ENCODE measurements at regions not wholly inside any gene's neighbourhood (a gene's known extent, or its start where the extent isn't known, plus 50 kb on each side); places are given as distances from the start of the nearest gene placed in this dataset.

DNA sequence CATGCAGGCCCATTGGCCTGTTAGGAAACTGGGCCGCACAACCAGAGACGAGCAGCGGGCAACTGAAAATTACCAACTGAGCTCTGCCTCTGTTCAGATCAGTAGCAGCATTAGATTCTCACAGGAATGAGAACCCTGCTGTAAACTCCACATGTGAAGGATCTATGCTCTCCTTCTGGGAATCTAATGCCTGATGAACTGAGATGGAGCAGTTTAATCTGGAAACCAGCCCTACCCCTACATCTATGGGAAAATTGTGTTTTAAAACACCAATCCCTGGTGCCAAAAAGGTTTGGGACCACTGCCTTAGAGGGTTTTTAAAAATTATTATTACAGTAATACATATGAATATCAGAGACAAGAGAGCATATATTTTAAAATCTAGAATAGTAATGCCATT lies 1144.5 kb downstream of the FSCB start:
- Histone ChIP-seq H2BK12ac (ENCODE audit: low read length in 2 of 2) (no peak overlapping the region), H3K14ac (ENCODE audit: low read length in 2 of 2) (no peak overlapping the region), H3K4me3 (ENCODE audit: insufficient read depth in 1 of 2, low read depth in 1 of 2, low read length in 2 of 2) (no peak overlapping the region), H3K18ac (ENCODE audit: low read depth in 1 of 2, low read length in 2 of 2) (peak overlapping the region in 1 of 2 experiments; percentile 52), H3K4me1 (ENCODE audit: control insufficient read depth, insufficient read depth, low read depth, low read length) (no peaks in the 10 kb centered on the region), H4K91ac (ENCODE audit: low read length) (no peak overlapping the region), H3K36me3 (ENCODE audit: control insufficient read depth in 1 of 2, insufficient read depth in 2 of 2, low read depth in 1 of 2, low read length in 2 of 2) (no peaks in the 10 kb centered on the region), H2AFZ (ENCODE audit: low read depth, low read length) (no peak overlapping the region), H2BK15ac (ENCODE audit: low read depth, poor library complexity, severe bottlenecking) (no peak overlapping the region), H2BK120ac (ENCODE audit: low read depth, low read length) (no peak overlapping the region), H3K9ac (ENCODE audit: low read length) (no peak overlapping the region), H3K9me3 (ENCODE audit: control insufficient read depth, low read length) (no peaks in the 10 kb centered on the region), H3K27ac (ENCODE audit: low read length, poor library complexity, severe bottlenecking) (no peak overlapping the region), H2BK5ac (ENCODE audit: low read depth, low read length, poor library complexity, severe bottlenecking) (no peak overlapping the region), H3K23ac (ENCODE audit: low read length in 2 of 2) (no peak overlapping the region), H3K4ac (ENCODE audit: low read depth in 1 of 2, low read length in 2 of 2) (no peak overlapping the region), H2AK5ac (ENCODE audit: low read length, severe bottlenecking) (no peak overlapping the region), H3K4me2 (ENCODE audit: low read length, poor library complexity, severe bottlenecking) (no peak overlapping the region), H3K79me1 (replicated peaks; ENCODE audit: low read length, poor library complexity, severe bottlenecking) (no peaks in the 10 kb centered on the region), H4K8ac (ENCODE audit: low read length) (no peak overlapping the region), H3K27me3 (ENCODE audit: control insufficient read depth in 1 of 2, insufficient read depth in 1 of 2, low read length in 2 of 2) (no peaks in the 10 kb centered on the region)
- WGBS, result 97% methylated on average over 3 of the region's 3 CpGs
- DNase-seq, result no peak

DNA sequence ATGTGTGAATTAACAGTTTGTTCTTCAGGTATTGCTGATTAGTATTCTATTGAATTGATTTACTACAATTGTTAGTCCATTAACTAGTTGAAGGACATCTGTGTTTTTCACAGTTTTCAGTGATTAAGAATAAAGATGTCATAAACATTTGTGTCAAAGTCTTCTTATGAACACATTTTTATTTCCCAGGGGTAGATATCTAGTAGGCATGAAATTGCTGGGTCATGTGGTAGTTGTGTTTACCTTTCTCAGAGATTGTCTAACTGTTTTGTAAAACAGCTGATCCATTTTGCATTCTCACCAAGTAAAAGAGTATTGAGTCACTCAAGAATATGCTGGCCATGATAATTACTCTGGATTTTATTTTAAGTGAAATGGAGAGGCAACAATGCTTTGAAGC lies 1145.3 kb downstream of the FSCB start:
- no peak overlapping the region for H2BK5ac ChIP-seq (ENCODE audit: low read depth, low read length, poor library complexity, severe bottlenecking)
- H3K36me3 ChIP-seq (ENCODE audit: control insufficient read depth in 1 of 2, insufficient read depth in 2 of 2, low read depth in 1 of 2, low read length in 2 of 2), result no peaks in the 10 kb centered on the region
- H3K9me3 ChIP-seq (ENCODE audit: control insufficient read depth, low read length), result no peaks in the 10 kb centered on the region
- H2BK12ac ChIP-seq (ENCODE audit: low read length in 2 of 2), result no peak overlapping the region
- no peaks in the 10 kb centered on the region for H3K27me3 ChIP-seq (ENCODE audit: control insufficient read depth in 1 of 2, insufficient read depth in 1 of 2, low read length in 2 of 2)
- no peak overlapping the region for H4K91ac ChIP-seq (ENCODE audit: low read length)
- no peak overlapping the region for H3K4ac ChIP-seq (ENCODE audit: low read depth in 1 of 2, low read length in 2 of 2)
- no peak overlapping the region for H3K27ac ChIP-seq (ENCODE audit: low read length, poor library complexity, severe bottlenecking)
- H3K18ac ChIP-seq (ENCODE audit: low read depth in 1 of 2, low read length in 2 of 2), result no peak overlapping the region
- no peak overlapping the region for H2BK120ac ChIP-seq (ENCODE audit: low read depth, low read length)
- no peak overlapping the region for H3K23ac ChIP-seq (ENCODE audit: low read length in 2 of 2)
- no peak overlapping the region for H4K8ac ChIP-seq (ENCODE audit: low read length)
- no peak overlapping the region for H3K9ac ChIP-seq (ENCODE audit: low read length)
- H2AFZ ChIP-seq (ENCODE audit: low read depth, low read length), result no peak overlapping the region
- DNase-seq, result no peak
- H3K4me3 ChIP-seq (ENCODE audit: insufficient read depth in 1 of 2, low read depth in 1 of 2, low read length in 2 of 2), result no peak overlapping the region
- H3K14ac ChIP-seq (ENCODE audit: low read length in 2 of 2), result no peak overlapping the region
- no peaks in the 10 kb centered on the region for H3K79me1 ChIP-seq (replicated peaks; ENCODE audit: low read length, poor library complexity, severe bottlenecking)
- H3K4me2 ChIP-seq (ENCODE audit: low read length, poor library complexity, severe bottlenecking), result no peak overlapping the region
- no peak overlapping the region for H2BK15ac ChIP-seq (ENCODE audit: low read depth, poor library complexity, severe bottlenecking)
- H2AK5ac ChIP-seq (ENCODE audit: low read length, severe bottlenecking), result no peak overlapping the region
- H3K4me1 ChIP-seq (ENCODE audit: control insufficient read depth, insufficient read depth, low read depth, low read length), result no peaks in the 10 kb centered on the region

DNA sequence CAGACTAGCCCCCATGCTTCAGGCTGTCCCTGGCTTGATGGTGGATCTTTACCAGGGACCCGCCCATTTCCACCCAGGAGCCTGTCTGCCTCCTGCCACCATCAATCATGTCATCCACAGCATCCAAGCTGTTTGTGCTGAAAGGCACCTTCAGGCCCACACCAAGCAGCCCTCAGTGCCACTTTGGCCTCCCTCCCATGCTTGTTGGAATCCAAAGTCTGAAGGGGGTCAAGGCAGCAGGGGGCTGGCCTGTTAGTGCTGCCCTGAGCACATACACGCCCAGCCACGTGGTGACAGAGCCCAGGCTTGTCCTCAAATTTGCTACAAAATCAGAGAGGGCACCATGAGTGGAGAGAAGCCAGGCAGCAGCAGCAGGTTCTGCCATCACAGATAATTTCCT lies 1146.8 kb downstream of the FSCB start:
- H3K79me1 ChIP-seq (replicated peaks; ENCODE audit: low read length, poor library complexity, severe bottlenecking), result no peaks in the 10 kb centered on the region
- DNase-seq, result no peak
- H2BK5ac ChIP-seq (ENCODE audit: low read depth, low read length, poor library complexity, severe bottlenecking), result no peak overlapping the region
- no peak overlapping the region for H2BK120ac ChIP-seq (ENCODE audit: low read depth, low read length)
- no peak overlapping the region for H4K91ac ChIP-seq (ENCODE audit: low read length)
- H3K4me1 ChIP-seq (ENCODE audit: control insufficient read depth, insufficient read depth, low read depth, low read length), result no peaks in the 10 kb centered on the region
- no peak overlapping the region for H3K9ac ChIP-seq (ENCODE audit: low read length)
- no peak overlapping the region for H3K18ac ChIP-seq (ENCODE audit: low read depth in 1 of 2, low read length in 2 of 2)
- H3K27me3 ChIP-seq (ENCODE audit: control insufficient read depth in 1 of 2, insufficient read depth in 1 of 2, low read length in 2 of 2), result no peaks in the 10 kb centered on the region
- H4K8ac ChIP-seq (ENCODE audit: low read length), result no peak overlapping the region
- H2BK15ac ChIP-seq (ENCODE audit: low read depth, poor library complexity, severe bottlenecking), result no peak overlapping the region
- no peak overlapping the region for H3K23ac ChIP-seq (ENCODE audit: low read length in 2 of 2)
- H2BK12ac ChIP-seq (ENCODE audit: low read length in 2 of 2), result no peak overlapping the region
- H3K4ac ChIP-seq (ENCODE audit: low read depth in 1 of 2, low read length in 2 of 2), result no peak overlapping the region
- H2AFZ ChIP-seq (ENCODE audit: low read depth, low read length), result no peak overlapping the region
- 57% methylated on average over 3 of the region's 3 CpGs for WGBS
- H3K14ac ChIP-seq (ENCODE audit: low read length in 2 of 2), result no peak overlapping the region
- no peak overlapping the region for H2AK5ac ChIP-seq (ENCODE audit: low read length, severe bottlenecking)
- H3K4me3 ChIP-seq (ENCODE audit: insufficient read depth in 1 of 2, low read depth in 1 of 2, low read length in 2 of 2), result no peak overlapping the region
- no peaks in the 10 kb centered on the region for H3K36me3 ChIP-seq (ENCODE audit: control insufficient read depth in 1 of 2, insufficient read depth in 2 of 2, low read depth in 1 of 2, low read length in 2 of 2)
- no peak overlapping the region for H3K27ac ChIP-seq (ENCODE audit: low read length, poor library complexity, severe bottlenecking)
- no peak overlapping the region for H3K4me2 ChIP-seq (ENCODE audit: low read length, poor library complexity, severe bottlenecking)
- H3K9me3 ChIP-seq (ENCODE audit: control insufficient read depth, low read length), result no peaks in the 10 kb centered on the region

DNA sequence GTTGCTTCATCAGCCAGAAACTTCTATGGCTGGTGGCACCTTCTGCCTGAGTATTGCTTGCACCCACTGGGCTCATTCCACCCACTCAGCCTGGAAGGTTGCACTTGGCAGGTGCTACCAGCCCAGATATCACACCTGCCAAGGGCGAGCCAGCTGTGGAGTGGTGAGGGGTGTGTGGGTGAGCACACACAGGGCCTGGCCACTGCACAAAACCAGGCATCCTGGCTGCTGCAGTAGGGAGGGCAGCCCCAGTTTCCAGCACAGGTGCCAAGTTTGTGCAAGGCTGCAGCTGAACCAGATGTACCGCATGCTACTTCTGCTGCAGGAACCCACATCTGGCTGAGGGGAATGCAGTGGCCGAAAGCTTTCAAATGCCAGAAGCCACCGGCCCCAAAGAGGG lies 1147.8 kb downstream of the FSCB start:
- H2BK5ac ChIP-seq (ENCODE audit: low read depth, low read length, poor library complexity, severe bottlenecking), result no peak overlapping the region
- no peak overlapping the region for H3K9ac ChIP-seq (ENCODE audit: low read length)
- no peak overlapping the region for H2BK120ac ChIP-seq (ENCODE audit: low read depth, low read length)
- no peak overlapping the region for H3K23ac ChIP-seq (ENCODE audit: low read length in 2 of 2)
- no peak overlapping the region for H3K4ac ChIP-seq (ENCODE audit: low read depth in 1 of 2, low read length in 2 of 2)
- H3K4me2 ChIP-seq (ENCODE audit: low read length, poor library complexity, severe bottlenecking), result no peak overlapping the region
- H4K8ac ChIP-seq (ENCODE audit: low read length), result peak overlapping the region; percentile 12
- no peak overlapping the region for H2AK5ac ChIP-seq (ENCODE audit: low read length, severe bottlenecking)
- H2BK12ac ChIP-seq (ENCODE audit: low read length in 2 of 2), result no peak overlapping the region
- no peaks in the 10 kb centered on the region for H3K27me3 ChIP-seq (ENCODE audit: control insufficient read depth in 1 of 2, insufficient read depth in 1 of 2, low read length in 2 of 2)
- H2AFZ ChIP-seq (ENCODE audit: low read depth, low read length), result no peak overlapping the region
- no peaks in the 10 kb centered on the region for H3K36me3 ChIP-seq (ENCODE audit: control insufficient read depth in 1 of 2, insufficient read depth in 2 of 2, low read depth in 1 of 2, low read length in 2 of 2)
- H3K14ac ChIP-seq (ENCODE audit: low read length in 2 of 2), result peak overlapping the region in 1 of 2 experiments; percentile 42
- H3K4me1 ChIP-seq (ENCODE audit: control insufficient read depth, insufficient read depth, low read depth, low read length), result no peaks in the 10 kb centered on the region
- H2BK15ac ChIP-seq (ENCODE audit: low read depth, poor library complexity, severe bottlenecking), result no peak overlapping the region
- no peak overlapping the region for H3K27ac ChIP-seq (ENCODE audit: low read length, poor library complexity, severe bottlenecking)
- 95% methylated on average over 4 of the region's 4 CpGs for WGBS
- no peak overlapping the region for H3K4me3 ChIP-seq (ENCODE audit: insufficient read depth in 1 of 2, low read depth in 1 of 2, low read length in 2 of 2)
- no peak for DNase-seq
- H3K79me1 ChIP-seq (replicated peaks; ENCODE audit: low read length, poor library complexity, severe bottlenecking), result no peaks in the 10 kb centered on the region
- H4K91ac ChIP-seq (ENCODE audit: low read length), result peak overlapping the region; percentile 34
- no peaks in the 10 kb centered on the region for H3K9me3 ChIP-seq (ENCODE audit: control insufficient read depth, low read length)
- H3K18ac ChIP-seq (ENCODE audit: low read depth in 1 of 2, low read length in 2 of 2), result no peak overlapping the region

Data from mesenchymal stem cell (in vitro differentiated cells and primary cell).